Hepatocyte (in vitro differentiated cells): ENCODE measurements at regions not wholly inside any gene's neighbourhood (a gene's known extent, or its start where the extent isn't known, plus 50 kb on each side); places are given as distances from the start of the nearest gene placed in this dataset.

Experiments
- CTCF ChIP-seq: fragments of 200-600 bp; sonication (generic); IDR thresholded peaks from 2 replicates; pipeline ENCODE4 v1.5.1; 2016; ENCODE audit warnings: antibody characterized with exemption, mild to moderate bottlenecking; ENCODE audit not compliant: poor library complexity
- EZH2 ChIP-seq: fragments of 200-600 bp; sonication (generic); IDR thresholded peaks from 2 replicates; pipeline ENCODE4 v1.6.1; 2016; ENCODE audit warnings: antibody characterized with exemption, mild to moderate bottlenecking, borderline replicate concordance
- EZH2phosphoT487 ChIP-seq: fragments of 200-600 bp; sonication (generic); IDR thresholded peaks from one replicate; pipeline ENCODE4 v1.6.1; 2018; ENCODE audit warnings: antibody characterized with exemption, mild to moderate bottlenecking, low read depth, moderate library complexity; ENCODE audit not compliant: unreplicated experiment, severe bottlenecking

- TF ChIP-seq EZH2 = no peak
- TF ChIP-seq CTCF = no peak
- TF ChIP-seq EZH2phosphoT487 = no peak
Measured at GRCh38 chr5:124421584-124421983, 324.9 kb downstream of the ZNF608 start.
